ENCODE measurements at regions not wholly inside any gene's neighbourhood (a gene's known extent, or its start where the extent isn't known, plus 50 kb on each side); places are given as distances from the start of the nearest gene placed in this dataset.

GRCh38 chr12:42019746-42020145 lies 124.9 kb downstream of the GXYLT1 start:
- TF ChIP-seq CTCF (IDR thresholded peaks at IDR 0.05) (no peak), SMAD3 (CRISPR knock-in tag; IDR thresholded peaks at IDR 0.05; ENCODE audit: borderline replicate concordance) (no peak), NR2C2 (CRISPR knock-in tag; IDR thresholded peaks at IDR 0.05) (no peak), JUN (CRISPR knock-in tag; IDR thresholded peaks at IDR 0.05) (no peak), TEAD4 (CRISPR knock-in tag; IDR thresholded peaks at IDR 0.05) (no peak), ATF1 (CRISPR knock-in tag; IDR thresholded peaks at IDR 0.05) (no peak), ZNF138 (CRISPR knock-in tag; conservative IDR thresholded peaks at IDR 0.05) (no peak), USF1 (CRISPR knock-in tag; IDR thresholded peaks at IDR 0.05) (no peak)
- TF ChIP-seq, protein P1, sequence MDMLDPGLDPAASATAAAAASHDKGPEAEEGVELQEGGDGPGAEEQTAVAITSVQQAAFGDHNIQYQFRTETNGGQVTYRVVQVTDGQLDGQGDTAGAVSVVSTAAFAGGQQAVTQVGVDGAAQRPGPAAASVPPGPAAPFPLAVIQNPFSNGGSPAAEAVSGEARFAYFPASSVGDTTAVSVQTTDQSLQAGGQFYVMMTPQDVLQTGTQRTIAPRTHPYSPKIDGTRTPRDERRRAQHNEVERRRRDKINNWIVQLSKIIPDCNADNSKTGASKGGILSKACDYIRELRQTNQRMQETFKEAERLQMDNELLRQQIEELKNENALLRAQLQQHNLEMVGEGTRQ (CRISPR knock-in tag; IDR thresholded peaks at IDR 0.05): no peak
- TF ChIP-seq, protein P2, sequence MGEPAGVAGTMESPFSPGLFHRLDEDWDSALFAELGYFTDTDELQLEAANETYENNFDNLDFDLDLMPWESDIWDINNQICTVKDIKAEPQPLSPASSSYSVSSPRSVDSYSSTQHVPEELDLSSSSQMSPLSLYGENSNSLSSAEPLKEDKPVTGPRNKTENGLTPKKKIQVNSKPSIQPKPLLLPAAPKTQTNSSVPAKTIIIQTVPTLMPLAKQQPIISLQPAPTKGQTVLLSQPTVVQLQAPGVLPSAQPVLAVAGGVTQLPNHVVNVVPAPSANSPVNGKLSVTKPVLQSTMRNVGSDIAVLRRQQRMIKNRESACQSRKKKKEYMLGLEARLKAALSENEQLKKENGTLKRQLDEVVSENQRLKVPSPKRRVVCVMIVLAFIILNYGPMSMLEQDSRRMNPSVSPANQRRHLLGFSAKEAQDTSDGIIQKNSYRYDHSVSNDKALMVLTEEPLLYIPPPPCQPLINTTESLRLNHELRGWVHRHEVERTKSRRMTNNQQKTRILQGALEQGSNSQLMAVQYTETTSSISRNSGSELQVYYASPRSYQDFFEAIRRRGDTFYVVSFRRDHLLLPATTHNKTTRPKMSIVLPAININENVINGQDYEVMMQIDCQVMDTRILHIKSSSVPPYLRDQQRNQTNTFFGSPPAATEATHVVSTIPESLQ (CRISPR knock-in tag; IDR thresholded peaks at IDR 0.05): no peak
- TF ChIP-seq, protein P3, sequence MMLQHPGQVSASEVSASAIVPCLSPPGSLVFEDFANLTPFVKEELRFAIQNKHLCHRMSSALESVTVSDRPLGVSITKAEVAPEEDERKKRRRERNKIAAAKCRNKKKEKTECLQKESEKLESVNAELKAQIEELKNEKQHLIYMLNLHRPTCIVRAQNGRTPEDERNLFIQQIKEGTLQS (CRISPR knock-in tag; conservative IDR thresholded peaks at IDR 0.05): no peak
- TF ChIP-seq, protein P4, sequence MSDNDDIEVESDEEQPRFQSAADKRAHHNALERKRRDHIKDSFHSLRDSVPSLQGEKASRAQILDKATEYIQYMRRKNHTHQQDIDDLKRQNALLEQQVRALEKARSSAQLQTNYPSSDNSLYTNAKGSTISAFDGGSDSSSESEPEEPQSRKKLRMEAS (CRISPR knock-in tag; IDR thresholded peaks at IDR 0.05): no peak
- TF ChIP-seq, protein P5, sequence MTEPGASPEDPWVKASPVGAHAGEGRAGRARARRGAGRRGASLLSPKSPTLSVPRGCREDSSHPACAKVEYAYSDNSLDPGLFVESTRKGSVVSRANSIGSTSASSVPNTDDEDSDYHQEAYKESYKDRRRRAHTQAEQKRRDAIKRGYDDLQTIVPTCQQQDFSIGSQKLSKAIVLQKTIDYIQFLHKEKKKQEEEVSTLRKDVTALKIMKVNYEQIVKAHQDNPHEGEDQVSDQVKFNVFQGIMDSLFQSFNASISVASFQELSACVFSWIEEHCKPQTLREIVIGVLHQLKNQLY (CRISPR knock-in tag; IDR thresholded peaks at IDR 0.05): no peak

All from WTC11 (cell line).